ENCODE measurements at regions not wholly inside any gene's neighbourhood (a gene's known extent, or its start where the extent isn't known, plus 50 kb on each side); places are given as distances from the start of the nearest gene placed in this dataset.

- TF ChIP-seq POLR2A (IDR thresholded peaks at IDR 0.05) = no peak
- TF ChIP-seq, protein P1, sequence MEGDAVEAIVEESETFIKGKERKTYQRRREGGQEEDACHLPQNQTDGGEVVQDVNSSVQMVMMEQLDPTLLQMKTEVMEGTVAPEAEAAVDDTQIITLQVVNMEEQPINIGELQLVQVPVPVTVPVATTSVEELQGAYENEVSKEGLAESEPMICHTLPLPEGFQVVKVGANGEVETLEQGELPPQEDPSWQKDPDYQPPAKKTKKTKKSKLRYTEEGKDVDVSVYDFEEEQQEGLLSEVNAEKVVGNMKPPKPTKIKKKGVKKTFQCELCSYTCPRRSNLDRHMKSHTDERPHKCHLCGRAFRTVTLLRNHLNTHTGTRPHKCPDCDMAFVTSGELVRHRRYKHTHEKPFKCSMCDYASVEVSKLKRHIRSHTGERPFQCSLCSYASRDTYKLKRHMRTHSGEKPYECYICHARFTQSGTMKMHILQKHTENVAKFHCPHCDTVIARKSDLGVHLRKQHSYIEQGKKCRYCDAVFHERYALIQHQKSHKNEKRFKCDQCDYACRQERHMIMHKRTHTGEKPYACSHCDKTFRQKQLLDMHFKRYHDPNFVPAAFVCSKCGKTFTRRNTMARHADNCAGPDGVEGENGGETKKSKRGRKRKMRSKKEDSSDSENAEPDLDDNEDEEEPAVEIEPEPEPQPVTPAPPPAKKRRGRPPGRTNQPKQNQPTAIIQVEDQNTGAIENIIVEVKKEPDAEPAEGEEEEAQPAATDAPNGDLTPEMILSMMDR (IDR thresholded peaks at IDR 0.05 in 4 of 5, conservative IDR thresholded peaks at IDR 0.05 in 1 of 5) = no peak
Measured at GRCh38 chr2:118791483-118791882, 56.0 kb downstream of the EN1 start.
